SK-N-MC (cell line): ENCODE measurements at regions not wholly inside any gene's neighbourhood (a gene's known extent, or its start where the extent isn't known, plus 50 kb on each side); places are given as distances from the start of the nearest gene placed in this dataset.

ENCODE experiments used
- EZH2 ChIP-seq: fragments of 200-600 bp; sonication (generic); IDR thresholded peaks from one replicate; pipeline ENCODE4 v1.6.1; 2017; ENCODE audit warnings: antibody characterized with exemption
- POLR2AphosphoS5 ChIP-seq: IDR thresholded peaks from 2 replicates; pipeline ENCODE4 v1.6.1; 2012; ENCODE audit warnings: mild to moderate bottlenecking, low read depth, low read length, borderline replicate concordance

- TF ChIP-seq POLR2AphosphoS5 (no peak), EZH2 (no peak)
Measured at GRCh38 chr6:148289153-148289552, 53.5 kb upstream of the SASH1 start.
